DMS79 (cell line): ENCODE measurements at regions not wholly inside any gene's neighbourhood (a gene's known extent, or its start where the extent isn't known, plus 50 kb on each side); places are given as distances from the start of the nearest gene placed in this dataset.

Experiments used
- DNase-seq: peaks from one replicate; lab custom pipeline; 2025; lab: John Stamatoyannopoulos, UW

DNA sequence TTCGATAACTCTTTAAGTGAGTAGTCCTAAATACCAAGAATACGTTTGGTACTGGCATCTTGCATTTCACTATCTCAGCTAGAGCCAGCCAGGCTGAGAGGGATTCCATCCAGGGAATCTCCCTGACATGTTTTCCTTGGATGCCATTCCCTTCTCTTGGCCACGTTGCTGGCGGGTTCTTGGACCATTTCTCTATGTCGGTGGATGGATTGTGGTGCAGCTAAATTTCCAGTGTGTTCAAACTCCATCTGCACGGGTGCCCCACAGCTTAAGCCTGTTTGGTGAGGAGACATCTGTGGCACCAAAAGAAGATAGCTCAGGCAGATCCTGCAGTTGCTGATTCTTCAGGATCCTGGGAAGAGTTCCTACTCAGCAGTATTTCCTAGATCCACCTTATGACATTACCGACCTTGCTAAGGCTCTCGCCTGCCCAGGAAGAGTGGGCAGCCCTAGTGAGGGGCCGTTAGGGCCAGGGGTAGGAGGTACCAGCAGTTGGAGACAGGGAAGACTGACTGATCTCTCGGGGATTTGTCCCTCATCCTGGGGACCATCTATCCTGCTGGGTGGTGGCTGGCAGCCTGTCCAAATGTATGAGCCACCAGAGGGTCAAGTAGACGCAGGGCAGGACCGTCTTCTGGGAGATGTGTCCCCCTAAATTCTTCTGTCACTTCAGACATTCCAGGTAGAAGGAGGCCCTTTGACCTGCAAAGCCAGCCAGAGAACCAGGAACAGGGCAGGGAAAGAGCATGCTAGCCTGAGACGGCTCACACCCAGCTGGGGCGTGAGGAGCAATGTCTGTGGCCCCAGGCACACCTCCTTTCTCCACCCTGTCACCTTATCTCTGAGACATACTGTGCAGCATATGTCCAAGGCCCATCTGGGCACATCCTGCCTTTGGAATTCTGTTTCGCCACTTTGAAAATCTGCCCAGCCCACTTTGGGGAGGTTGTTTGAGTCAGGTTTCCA is 72.6 kb upstream of the CAPRIN2 start:
- DNase-seq = no peak

DNA sequence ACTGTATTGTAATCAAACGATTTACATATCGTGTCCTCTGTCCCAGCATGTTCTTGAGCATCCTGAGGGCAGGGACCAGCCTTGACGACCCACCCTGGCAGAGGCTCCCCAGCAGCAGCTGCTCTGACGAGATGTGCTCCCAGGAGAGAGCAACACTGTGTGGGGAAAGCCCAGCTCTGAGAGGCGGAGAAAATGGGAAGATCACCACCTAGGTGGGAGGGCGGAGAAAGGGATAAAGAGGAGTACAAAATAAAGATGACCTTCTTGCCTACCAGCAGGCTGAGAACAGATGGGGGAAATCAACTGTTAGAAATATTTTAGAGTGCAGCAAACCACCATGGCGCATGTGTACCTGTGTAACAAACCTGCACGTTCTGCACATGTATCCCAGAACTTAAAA is 71.5 kb upstream of the CAPRIN2 start:
- DNase-seq = no peak

DNA sequence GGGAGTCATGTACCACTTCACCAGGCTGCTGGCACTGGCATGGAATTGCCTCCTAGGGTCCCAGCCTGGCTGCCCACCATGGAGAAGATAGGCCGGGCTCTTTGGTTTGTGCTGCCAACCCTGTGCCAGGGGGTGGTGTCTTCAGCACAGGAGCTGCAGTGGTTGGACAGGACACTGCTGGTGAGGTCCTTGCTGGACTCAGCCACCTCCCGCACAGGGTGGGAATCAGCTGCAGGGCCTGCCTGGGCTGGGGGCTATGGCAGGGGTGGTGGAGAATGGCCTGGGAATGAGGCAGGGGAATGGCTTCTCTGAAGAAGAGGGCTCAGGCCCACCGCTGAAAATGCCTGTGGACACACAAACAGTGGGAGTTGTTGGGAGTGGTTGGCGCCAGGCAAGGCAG is 70.6 kb upstream of the CAPRIN2 start:
- DNase-seq = no peak

DNA sequence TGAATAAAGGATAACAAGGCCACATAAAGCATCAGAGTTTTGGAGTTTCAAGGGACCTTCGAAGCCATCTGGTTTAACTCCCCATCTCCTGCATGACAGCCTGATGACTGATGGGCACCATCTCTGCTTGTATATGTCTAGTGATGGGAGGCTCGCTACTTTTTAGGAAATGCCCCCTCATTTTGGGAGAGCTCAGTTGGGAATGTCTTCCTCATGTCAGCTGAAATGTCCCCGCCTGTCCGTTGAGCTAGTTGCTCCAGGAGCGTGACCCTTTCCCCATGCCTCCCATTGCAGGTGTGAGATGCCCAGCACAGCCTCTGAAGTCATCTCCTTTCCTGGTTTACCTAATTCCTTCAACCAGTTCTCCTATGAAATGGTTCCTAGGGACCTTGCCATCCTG is 69.6 kb upstream of the CAPRIN2 start:
- DNase-seq = no peak

- DNase-seq = no peak
Observed at GRCh38 chr12:30823764-30824163, 69.0 kb upstream of the CAPRIN2 start.

DNA sequence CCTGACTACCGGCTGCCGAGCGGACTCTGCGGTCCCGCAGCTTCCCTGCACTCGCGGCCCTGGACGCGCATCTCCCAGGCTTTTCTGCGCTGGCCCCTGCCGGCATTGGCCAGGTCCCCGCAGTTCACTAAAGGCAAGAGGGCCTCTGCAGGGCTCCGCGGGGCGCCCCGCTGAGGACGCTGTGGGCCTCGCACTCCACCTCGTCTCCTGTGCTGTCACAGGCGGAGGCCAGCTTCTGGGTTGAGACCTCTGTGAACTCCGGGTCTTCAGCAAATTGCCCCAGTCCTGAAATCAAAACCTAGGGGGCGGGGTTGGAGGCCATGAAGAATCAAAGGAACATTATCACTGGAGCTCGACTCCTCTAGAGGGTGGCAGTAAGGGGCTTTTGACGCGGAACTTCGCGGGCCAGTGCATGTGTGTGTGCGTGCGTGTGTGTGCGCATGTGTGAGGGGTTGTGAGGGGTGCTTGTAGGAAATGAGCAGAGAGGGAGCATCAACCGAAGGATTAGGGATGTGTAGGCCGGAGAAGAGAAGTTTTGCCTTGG is 68.5 kb upstream of the CAPRIN2 start:
- no peak for DNase-seq

DNA sequence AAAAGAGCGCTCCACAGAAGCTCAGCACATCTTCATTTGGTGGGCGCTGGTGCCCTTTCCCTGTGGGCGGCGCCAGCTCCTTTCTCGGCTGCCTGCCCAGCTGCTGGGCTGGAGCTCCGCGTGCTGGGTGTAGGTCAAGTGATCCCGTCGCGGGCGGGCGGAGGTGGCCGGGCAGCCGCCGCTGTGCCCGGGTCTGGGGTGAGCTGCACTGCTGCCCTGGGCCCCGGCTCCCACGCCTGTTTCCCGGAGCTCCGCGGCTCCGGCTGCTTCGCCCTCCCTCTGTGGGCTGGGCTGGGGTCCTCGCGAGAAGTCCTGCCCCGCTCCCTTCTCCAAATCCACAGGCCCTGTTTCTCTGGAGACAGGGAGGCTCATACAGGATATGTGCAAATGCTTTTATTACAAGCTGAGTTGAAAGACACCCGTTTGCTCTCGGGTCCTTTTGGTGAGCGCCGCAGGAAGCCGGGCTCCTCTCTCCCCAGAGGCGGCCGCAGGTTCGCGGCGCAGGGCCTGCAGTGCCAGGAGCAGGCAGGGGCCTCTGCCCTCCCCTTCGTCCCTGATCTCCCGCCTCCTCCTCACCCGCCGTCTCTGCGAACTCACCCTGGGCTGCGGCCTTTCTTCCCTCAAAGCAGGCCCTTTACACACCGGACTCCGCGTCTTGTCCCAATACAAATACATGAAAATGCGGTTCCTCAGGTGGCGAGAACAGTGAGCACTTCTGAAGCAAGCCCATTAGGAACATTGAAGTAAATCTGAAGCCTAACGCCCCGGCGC is 67.8 kb upstream of the CAPRIN2 start:
- peak; percentile 1 for DNase-seq

DNA sequence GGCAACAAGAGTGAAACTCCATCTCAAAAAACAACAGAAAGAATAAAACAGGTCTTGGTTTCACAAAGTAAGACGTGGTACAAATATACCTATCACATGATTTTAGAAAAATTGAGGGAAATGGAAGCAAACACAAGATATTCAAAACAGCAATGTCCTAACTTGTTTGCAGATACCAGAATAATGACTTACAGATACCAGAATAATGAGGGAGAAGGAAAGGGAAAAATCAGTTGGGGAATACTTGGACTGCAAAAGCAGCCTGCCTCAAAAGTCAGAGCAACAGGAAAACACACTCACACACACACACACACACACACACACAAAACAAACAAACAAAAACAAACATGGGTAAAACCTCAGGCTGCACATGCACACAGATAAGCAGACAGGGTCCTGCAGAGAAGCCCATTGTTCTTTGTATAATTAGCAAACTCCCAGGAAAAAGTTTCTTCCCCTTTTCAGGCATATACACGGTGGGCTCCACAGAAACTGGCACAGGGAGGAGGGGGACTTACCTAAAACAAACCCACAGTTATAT is 65.7 kb upstream of the CAPRIN2 start:
- DNase-seq = no peak

DNA sequence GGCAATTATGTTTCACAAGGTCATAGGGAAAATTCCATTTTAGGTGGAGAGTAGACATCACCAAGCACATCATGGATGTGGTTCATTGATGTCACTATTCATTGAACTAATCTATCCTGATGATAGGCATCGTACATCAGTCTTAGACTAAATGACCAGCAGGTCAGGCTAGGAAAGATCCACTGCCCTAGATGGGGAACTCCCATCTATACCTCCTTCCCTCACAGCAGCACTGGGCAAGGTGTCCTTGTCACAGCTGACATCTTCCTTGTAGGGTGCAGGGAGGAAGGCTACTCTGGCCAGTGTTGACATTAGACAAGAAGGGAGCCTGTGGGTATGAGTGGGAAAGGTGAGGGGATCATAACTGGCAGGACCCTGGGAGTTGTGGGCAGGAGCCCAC is 63.8 kb upstream of the CAPRIN2 start:
- DNase-seq = no peak

- no peak for DNase-seq
Observed at GRCh38 chr12:30816742-30817465, 62.2 kb upstream of the CAPRIN2 start.

GRCh38 chr12:30814295-30814655 is 59.5 kb upstream of the CAPRIN2 start:
- DNase-seq = no peak

DNA sequence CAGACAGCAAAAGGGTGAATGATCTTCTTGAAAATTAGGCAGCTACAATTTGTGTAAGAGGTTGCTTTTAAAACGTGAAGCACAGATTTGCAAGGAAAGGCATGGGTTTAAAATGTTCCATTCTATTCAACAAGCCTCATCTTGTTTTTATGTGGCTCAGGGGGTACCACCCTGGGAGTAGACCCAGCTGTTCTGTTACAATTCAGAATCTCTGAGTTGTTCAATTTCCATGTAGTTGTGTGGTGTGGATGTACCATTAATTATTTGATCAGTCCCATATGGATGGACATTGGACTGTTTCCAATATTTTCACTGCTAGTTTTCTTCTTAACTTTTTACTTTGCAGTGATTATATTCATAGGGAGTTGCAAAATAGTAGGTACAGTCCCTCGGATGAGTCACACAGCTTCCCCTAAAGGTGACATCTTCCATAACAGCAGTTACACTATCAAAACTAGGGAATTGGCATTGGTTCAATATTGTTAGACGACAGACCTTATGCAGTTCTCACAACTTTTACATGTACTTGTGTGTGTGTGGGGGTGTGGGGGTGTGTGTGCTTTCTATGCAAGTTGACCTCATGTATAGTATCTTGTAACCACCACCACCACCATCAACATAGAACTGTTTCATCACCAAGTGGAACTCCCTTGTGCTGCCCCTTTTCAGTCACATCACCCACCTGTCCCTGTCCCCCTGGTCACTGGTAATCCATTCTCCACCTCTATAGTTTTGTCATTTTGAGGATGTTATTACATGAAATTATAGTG is 59.0 kb upstream of the CAPRIN2 start:
- DNase-seq = no peak

GRCh38 chr12:30811966-30812365 is 57.2 kb upstream of the CAPRIN2 start:
- no peak for DNase-seq

- DNase-seq = no peak
Observed at GRCh38 chr12:30810918-30811317, 56.2 kb upstream of the CAPRIN2 start.

GRCh38 chr12:30807695-30808034 is 52.9 kb upstream of the CAPRIN2 start:
- DNase-seq = no peak

DNA sequence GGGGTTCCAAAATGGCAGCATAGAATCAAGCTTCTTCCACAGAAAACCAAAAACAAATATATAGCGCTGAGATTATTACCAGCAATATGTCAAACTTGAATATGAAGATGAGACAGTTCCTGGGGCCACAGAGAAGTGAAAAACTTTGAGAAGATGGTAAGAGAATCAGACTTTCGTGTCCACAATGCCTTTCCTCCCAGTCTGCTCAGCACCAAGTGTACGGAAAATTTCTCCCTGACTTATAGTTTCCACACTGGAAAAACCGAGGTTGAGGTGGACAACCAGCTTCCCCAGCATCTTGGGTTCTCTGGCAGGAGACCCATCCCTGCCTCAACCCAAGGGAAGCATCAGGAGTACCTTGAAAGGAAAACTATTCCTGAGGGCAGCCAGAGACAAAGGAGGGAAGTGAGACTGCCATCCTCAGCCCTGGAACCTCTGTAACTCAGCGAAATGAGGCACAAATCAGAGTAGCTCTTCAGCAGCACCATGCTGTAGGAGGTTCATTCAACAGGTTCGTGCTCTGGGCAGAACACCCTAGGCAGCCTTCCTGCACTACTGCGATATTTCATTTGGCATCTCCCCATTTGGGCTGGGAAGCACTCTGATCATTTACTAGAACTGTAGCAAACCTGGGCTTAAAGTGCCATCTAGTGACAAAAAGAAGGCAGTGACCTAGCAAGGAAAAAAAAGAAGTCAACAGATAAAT is 52.4 kb upstream of the CAPRIN2 start:
- DNase-seq = peak; percentile 40

GRCh38 chr12:30805959-30806358 is 51.2 kb upstream of the CAPRIN2 start:
- DNase-seq = no peak
